ENCODE measurements at regions not wholly inside any gene's neighbourhood (a gene's known extent, or its start where the extent isn't known, plus 50 kb on each side); places are given as distances from the start of the nearest gene placed in this dataset.

DNA sequence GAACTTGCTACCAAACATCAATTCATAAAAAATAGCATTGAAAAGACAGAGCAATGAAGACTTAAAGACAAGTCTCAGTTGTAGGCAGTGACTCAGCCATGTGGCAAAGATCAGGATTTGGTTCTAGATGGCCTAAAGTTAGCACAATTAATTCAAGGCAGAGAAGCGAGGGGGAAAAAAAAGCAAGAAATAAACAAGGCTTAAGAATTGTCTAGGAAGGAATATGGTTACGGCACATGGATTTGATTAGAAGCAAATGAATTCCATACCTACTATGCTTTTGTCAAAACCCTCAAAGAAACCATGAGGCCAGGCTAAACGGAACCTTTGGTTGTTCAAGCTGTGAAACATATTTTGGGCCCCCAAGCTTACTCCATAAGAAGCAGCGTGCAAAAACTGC is 362.2 kb upstream of the KCNH7 start:
- Mint-ChIP-seq H3K4me1 (no peaks in the 10 kb centered on the region), H3K27me3 (no peaks in the 10 kb centered on the region), H3K36me3 (no peaks in the 10 kb centered on the region), H3K9me3 (ENCODE audit: low read depth) (no peaks in the 10 kb centered on the region), H3K4me3 (no peak overlapping the region), H3K27ac (no peak overlapping the region)
- ATAC-seq (no peak), DNase-seq (no peak)
- CTCF ChIA-PET, result no interaction called here

DNA sequence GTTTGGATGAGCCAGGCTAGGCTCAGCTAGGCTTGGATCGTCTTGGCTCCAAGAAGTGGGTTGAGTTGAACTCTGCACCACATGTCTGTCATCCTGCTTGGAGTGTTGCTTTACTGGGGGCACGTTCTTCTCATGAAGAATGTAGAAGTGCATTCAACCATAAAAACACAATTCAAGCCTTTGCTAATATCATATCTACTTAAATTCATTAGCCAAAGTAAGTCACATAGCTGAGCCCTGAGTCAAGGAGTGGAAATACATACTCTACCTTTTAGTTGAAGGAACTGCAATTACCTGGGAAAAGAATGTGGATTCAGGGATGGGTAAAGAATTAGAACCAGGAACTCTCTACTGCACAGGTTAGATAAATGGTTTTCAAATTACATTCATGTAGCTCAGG is 360.4 kb upstream of the KCNH7 start:
- no peaks in the 10 kb centered on the region for H3K9me3 Mint-ChIP-seq (ENCODE audit: low read depth)
- no peak overlapping the region for H3K4me3 Mint-ChIP-seq
- no peaks in the 10 kb centered on the region for H3K4me1 Mint-ChIP-seq
- no peaks in the 10 kb centered on the region for H3K36me3 Mint-ChIP-seq
- no peak for ATAC-seq
- no peaks in the 10 kb centered on the region for H3K27me3 Mint-ChIP-seq
- no peak overlapping the region for H3K27ac Mint-ChIP-seq
- CTCF ChIA-PET, result no interaction called here
- no peak for DNase-seq

DNA sequence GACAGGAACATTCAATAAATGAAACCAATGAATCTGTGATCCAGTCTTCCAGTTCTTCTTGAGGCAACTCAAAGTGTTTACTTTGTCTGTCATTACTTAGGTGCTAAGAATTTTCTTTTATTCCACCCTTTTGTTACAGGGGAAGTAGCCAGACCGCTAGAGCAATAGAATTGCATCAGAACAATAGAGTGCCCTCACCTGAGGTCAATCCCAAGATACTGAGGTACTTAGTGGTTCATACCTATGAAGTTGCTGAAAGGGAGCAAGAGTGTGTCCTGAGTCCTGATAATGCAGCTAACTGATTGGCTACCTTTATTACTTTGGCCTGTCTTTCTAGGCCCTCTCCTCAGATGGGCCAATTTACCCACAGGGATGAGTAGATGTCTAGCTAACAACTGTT is 359.4 kb upstream of the KCNH7 start:
- H3K4me3 Mint-ChIP-seq, result no peak overlapping the region

DNA sequence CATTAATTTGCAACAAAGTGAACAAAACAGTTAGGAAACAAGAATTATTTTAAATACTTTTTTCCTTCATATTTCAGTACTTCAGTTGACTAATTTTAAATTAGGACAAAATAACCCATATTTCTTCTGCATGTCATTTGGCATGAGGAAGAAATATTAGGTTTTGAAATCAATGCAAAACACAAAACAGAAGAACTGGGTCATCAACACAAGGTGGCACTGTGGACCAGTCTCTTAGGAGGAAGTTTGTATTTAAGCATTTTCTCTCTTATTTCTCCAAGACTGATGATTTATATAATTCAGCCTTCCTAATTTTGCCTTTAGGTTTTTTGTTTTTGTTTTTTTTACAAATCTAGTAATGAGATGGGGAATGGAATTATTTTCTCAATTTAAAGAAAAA is 352.8 kb upstream of the KCNH7 start:
- H3K4me1 Mint-ChIP-seq, result no peaks in the 10 kb centered on the region
- CTCF ChIA-PET, result no interaction called here

More for the DNA sequence above, 359.4 kb upstream of the KCNH7 start:
- no peak overlapping the region for H3K27ac Mint-ChIP-seq
- no peaks in the 10 kb centered on the region for H3K9me3 Mint-ChIP-seq (ENCODE audit: low read depth)
- ATAC-seq (no peak), DNase-seq (no peak)
- H3K27me3 Mint-ChIP-seq, result no peaks in the 10 kb centered on the region
- CTCF ChIA-PET, result no interaction called here
- no peaks in the 10 kb centered on the region for H3K36me3 Mint-ChIP-seq
- H3K4me1 Mint-ChIP-seq, result no peaks in the 10 kb centered on the region

DNA sequence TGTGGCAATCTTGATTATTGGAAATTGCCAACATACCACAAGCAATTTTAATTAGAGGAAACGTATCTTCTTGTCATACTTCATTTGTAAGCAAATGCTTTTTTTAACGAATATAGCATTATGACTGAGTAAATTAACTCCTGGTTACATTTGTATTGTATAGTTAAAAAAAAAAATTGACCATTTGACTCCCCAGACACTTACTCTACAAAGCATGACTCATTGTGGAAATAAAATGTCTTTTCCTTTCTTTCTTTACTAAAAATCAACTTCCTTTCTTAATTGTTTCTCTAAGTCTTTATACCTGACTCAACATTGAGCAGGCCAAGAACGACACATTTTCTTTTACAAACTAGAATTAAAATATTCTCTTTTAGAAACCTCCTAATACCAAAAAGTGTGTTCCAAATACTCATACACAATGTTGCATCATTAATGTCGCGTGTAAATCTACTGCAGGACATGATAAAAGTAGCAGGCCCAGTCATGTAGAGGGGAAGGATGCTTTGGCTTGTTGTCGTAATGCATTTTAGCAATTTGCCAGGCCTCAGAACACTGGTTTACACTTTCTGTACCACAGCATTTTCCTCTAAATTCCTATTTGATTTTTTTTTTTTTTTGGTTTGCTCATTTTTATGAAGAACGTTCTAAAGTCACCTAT is 349.6 kb upstream of the KCNH7 start:
- CTCF ChIA-PET, result no interaction called here
- no peak overlapping the region for H3K27ac Mint-ChIP-seq
- no peak overlapping the region for H3K4me3 Mint-ChIP-seq
- ATAC-seq (no peak), DNase-seq (no peak)
- H3K27me3 Mint-ChIP-seq, result no peaks in the 10 kb centered on the region
- no peaks in the 10 kb centered on the region for H3K36me3 Mint-ChIP-seq
- H3K9me3 Mint-ChIP-seq (ENCODE audit: low read depth), result no peaks in the 10 kb centered on the region
- H3K4me1 Mint-ChIP-seq, result no peaks in the 10 kb centered on the region

More for the DNA sequence above, 352.8 kb upstream of the KCNH7 start:
- DNase-seq, result no peak
- Mint-ChIP-seq H3K4me3 (no peak overlapping the region), H3K36me3 (no peaks in the 10 kb centered on the region), H3K27ac (no peak overlapping the region), H3K27me3 (no peaks in the 10 kb centered on the region), H3K9me3 (ENCODE audit: low read depth) (no peaks in the 10 kb centered on the region)
- no peak for ATAC-seq

DNA sequence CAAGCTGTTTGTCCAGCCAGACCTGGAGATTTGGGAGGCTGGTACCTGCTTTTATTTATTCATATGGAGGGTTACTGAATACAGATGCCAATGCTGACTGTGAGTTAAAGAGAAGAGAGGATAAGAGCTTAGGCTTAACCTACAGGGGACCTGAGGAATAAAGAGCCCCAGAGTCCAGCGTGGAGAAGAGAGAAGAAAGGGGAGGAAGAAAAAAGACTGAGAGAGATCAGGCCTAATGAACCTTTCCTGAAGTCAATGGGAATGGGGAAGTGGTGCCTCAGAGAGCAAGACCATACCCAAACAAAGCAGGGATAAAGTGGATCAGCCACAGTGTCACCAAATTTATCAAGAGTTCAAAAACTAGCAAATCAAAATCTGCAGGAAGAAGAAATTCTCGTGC is 348.6 kb upstream of the KCNH7 start:
- DNase-seq, result no peak
- no peaks in the 10 kb centered on the region for H3K4me1 Mint-ChIP-seq
- H3K36me3 Mint-ChIP-seq, result no peaks in the 10 kb centered on the region
- H3K4me3 Mint-ChIP-seq, result no peak overlapping the region
- CTCF ChIA-PET, result no interaction called here
- H3K27ac Mint-ChIP-seq, result no peak overlapping the region
- ATAC-seq, result no peak
- H3K27me3 Mint-ChIP-seq, result no peaks in the 10 kb centered on the region
- no peaks in the 10 kb centered on the region for H3K9me3 Mint-ChIP-seq (ENCODE audit: low read depth)

DNA sequence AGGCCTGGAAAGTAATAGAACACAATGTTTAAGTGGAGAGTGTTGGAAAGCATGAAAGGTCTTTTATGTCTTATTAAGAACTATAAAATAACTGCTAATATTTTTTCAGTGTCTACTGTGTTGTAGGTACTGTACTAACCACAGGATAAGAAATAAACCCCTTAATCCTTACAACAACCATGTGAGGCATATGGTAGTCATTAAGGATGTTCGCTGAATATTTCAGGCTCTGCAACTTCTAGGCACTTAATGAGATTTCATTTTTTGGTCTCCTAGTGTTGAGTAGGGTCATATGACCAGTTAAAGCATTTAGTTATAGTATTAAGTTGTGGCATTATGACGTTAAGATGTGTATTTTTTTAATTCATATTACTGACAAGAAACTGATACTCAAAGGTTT is 346.6 kb upstream of the KCNH7 start:
- CTCF ChIA-PET, result no interaction called here
- no peak for DNase-seq
- H3K4me1 Mint-ChIP-seq, result no peaks in the 10 kb centered on the region
- no peaks in the 10 kb centered on the region for H3K36me3 Mint-ChIP-seq
- no peaks in the 10 kb centered on the region for H3K9me3 Mint-ChIP-seq (ENCODE audit: low read depth)
- ATAC-seq, result no peak
- no peaks in the 10 kb centered on the region for H3K27me3 Mint-ChIP-seq
- no peak overlapping the region for H3K27ac Mint-ChIP-seq
- H3K4me3 Mint-ChIP-seq, result no peak overlapping the region

DNA sequence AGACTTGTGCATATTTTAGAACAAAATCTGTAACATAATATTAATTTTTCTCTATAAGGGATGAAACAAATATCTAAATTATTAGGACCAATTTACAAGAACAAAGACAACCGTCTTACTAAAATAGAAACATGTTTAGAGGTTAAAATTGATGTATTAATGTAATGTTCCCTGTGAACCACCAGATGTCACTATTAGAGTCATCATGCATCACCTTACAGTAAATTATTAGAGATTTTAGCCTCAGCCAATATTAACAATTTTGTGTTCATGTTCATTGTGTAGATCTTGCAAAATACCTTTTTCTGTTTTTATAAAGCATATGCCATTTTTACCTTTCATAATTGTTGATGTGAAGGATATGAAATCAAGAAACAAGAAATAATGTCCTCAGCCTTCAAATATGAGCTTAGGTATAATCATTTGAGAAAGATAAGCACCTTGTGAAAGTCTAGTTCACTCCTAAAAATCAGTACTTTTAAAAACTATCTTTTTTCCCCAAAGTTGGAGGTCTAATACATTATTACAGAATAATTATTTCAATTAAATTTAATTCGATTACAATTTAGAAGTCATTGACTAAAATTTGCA is 344.3 kb upstream of the KCNH7 start:
- no peaks in the 10 kb centered on the region for H3K9me3 Mint-ChIP-seq (ENCODE audit: low read depth)
- no peaks in the 10 kb centered on the region for H3K4me1 Mint-ChIP-seq
- no peak for DNase-seq
- no peaks in the 10 kb centered on the region for H3K36me3 Mint-ChIP-seq
- no peak overlapping the region for H3K4me3 Mint-ChIP-seq
- no peak for ATAC-seq
- CTCF ChIA-PET, result interaction anchor here (0.7 to 1.5 kb wide), 2 partner anchors 9 to 15 kb away, joined by 3 to 4 read pairs; no protein-coding TSS in a partner anchor
- H3K27ac Mint-ChIP-seq, result no peak overlapping the region
- H3K27me3 Mint-ChIP-seq, result no peaks in the 10 kb centered on the region

DNA sequence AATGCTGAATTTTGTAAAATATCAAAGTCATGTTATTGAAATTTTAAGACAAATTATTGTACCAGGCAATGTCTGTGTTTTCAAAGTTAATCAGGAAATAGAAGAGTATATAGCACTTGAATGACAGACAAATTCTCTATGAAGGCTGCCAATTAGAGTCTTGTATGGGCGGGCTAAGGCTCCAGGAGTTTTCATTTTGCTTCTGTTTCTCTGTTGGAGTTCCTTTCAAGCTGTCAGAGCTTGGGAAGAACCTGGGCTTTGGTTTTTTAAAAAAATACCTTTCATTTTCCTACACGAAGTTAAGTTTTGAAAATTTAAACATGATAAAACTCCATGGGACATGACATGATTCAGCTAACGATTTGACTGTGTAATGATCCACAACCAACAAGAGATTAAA is 339.0 kb upstream of the KCNH7 start:
- no peak for ATAC-seq
- Mint-ChIP-seq H3K36me3 (no peaks in the 10 kb centered on the region), H3K9me3 (ENCODE audit: low read depth) (no peaks in the 10 kb centered on the region), H3K27me3 (no peaks in the 10 kb centered on the region), H3K27ac (no peak overlapping the region), H3K4me3 (no peak overlapping the region), H3K4me1 (no peaks in the 10 kb centered on the region)
- CTCF ChIA-PET, result no interaction called here
- DNase-seq, result no peak

DNA sequence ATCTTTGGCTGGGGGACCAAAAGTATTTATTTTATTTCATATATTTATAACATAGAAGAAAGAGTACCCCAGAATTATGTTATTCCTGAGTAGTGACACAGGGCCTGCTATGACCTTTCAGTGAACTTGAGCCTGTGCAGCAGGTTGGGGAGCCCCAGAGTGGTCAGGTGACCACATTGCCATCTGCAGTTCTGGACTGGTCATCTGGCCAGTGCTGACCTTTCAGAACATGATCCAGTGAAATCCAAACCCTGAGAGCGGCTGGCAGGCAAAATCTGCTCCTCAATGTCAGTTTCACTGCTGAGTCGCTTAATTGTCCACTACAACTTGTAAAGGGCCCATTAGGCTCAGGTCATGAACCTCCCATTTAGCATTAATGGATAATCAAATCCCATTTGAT is 336.7 kb upstream of the KCNH7 start:
- ATAC-seq, result no peak
- Mint-ChIP-seq H3K36me3 (no peaks in the 10 kb centered on the region), H3K27ac (no peak overlapping the region), H3K4me3 (no peak overlapping the region), H3K9me3 (ENCODE audit: low read depth) (no peaks in the 10 kb centered on the region), H3K4me1 (no peaks in the 10 kb centered on the region), H3K27me3 (no peaks in the 10 kb centered on the region)
- DNase-seq, result no peak
- CTCF ChIA-PET, result no interaction called here

DNA sequence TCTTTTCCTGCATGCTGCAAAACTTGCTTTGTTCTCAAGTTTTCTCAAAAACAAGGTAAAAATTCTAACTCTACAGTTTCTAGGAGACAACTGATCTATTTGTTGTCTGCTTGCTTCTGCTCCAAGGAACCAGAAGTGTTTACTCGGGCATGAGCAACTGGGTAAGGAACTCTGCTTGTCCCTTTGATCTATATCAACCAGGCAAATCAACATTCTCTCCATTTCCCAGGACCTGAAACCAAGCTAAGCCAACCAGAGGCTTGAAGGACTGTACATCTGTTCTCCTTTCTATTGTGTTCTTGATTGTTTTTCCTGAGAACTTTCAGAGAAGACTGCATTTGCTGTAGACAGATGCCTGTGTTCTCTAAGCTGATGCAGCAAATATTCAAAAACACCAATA is 335.0 kb upstream of the KCNH7 start:
- Mint-ChIP-seq H3K27me3 (no peaks in the 10 kb centered on the region), H3K9me3 (ENCODE audit: low read depth) (no peaks in the 10 kb centered on the region), H3K36me3 (no peaks in the 10 kb centered on the region), H3K4me3 (no peak overlapping the region), H3K27ac (no peak overlapping the region), H3K4me1 (no peaks in the 10 kb centered on the region)
- CTCF ChIA-PET, result interaction anchor here (1.0 kb wide), 1 partner anchor 10 kb away, joined by 3 read pairs; no protein-coding TSS in a partner anchor
- no peak for ATAC-seq
- no peak for DNase-seq

DNA sequence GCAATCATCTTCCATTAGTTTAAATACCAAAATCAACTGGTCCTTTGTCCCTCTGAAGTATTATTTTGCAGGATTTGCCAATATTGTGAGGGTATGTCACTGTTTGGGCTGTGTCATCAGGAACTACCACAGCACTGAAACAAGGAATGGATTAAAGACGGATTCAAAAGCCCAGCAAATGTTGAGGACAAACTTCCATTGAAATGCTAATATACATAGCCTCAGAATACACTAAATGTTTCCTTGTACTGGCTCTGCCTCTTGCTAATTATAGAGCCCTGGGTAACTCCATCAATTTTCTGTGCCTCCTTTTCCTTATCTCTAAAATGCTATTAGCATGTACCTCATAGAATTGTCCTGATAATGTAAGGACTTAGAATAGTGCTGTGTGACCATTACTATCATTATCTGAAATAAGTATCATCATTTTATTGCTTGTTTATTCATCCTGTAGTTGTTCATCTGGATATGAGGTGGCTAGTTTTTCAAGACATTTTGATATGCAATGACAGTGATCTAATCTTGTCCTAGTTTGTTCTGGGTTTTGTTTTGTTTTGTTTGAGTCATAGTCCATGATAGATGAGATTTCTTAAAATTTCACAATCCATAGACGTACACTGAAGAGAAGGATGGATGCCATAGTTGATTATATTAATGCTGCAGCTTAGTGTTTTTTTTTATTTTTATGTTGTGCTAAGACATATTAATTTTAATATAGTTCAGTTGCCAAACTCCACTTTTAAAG is 333.4 kb upstream of the KCNH7 start:
- CTCF ChIA-PET, result no interaction called here
- DNase-seq, result no peak
- Mint-ChIP-seq H3K9me3 (ENCODE audit: low read depth) (no peaks in the 10 kb centered on the region), H3K4me3 (no peak overlapping the region), H3K27me3 (no peaks in the 10 kb centered on the region), H3K4me1 (no peaks in the 10 kb centered on the region), H3K36me3 (no peaks in the 10 kb centered on the region), H3K27ac (no peak overlapping the region)
- no peak for ATAC-seq

DNA sequence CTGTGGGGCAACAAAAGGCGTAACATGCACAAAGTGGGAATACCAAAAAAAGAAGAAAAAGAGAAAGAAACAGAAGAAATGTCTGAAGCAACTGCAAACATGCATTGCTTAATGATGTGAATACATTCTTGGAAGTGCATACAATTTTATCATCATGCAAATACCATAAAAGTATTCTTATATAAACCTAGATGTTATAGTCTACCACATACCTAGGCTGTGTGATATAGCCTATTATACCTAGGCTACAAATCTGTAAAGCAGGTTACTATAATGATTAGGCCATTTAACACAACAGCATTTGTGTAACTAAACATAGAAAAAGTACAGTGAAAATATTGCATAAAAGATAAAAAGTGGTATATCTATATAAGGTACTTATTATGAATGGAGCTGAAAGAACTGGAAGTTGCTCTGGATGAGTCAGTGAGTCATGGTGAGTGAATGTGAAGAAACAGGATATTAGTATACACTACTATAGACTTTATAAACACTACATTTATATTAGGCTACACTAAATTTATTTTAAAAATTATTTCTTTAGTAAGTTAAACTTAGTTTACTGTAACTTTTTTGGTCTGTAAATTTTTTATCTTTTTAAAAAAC is 319.4 kb upstream of the KCNH7 start:
- ATAC-seq, result no peak
- Mint-ChIP-seq H3K9me3 (ENCODE audit: low read depth) (no peaks in the 10 kb centered on the region), H3K4me3 (no peak overlapping the region), H3K27me3 (no peaks in the 10 kb centered on the region), H3K27ac (no peak overlapping the region), H3K4me1 (no peaks in the 10 kb centered on the region), H3K36me3 (no peaks in the 10 kb centered on the region)
- no peak for DNase-seq
- CTCF ChIA-PET, result no interaction called here

DNA sequence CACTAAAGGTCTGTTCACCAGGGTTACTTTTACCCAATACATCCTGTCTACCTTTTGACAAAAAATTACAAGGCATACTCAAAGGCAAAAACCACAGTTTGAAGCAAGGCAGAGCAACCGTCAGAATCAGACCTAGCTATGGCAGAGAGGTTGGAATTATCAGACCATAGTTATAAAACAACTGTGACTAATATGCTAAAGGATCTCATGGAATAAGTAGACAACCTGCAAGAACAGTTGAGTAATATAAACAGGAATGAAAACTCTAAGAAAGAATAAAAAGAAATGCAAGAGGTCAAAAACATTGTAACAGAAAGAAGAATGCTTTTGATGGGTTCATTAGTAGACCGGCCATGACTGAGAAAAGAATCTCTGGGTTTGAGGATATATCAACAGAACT is 318.8 kb upstream of the KCNH7 start:
- CTCF ChIA-PET, result no interaction called here
- no peak overlapping the region for H3K4me3 Mint-ChIP-seq
- no peaks in the 10 kb centered on the region for H3K9me3 Mint-ChIP-seq (ENCODE audit: low read depth)
- H3K27me3 Mint-ChIP-seq, result no peaks in the 10 kb centered on the region
- no peak overlapping the region for H3K27ac Mint-ChIP-seq
- H3K36me3 Mint-ChIP-seq, result no peaks in the 10 kb centered on the region
- DNase-seq, result no peak
- H3K4me1 Mint-ChIP-seq, result no peaks in the 10 kb centered on the region
- ATAC-seq, result no peak

Measured in activated CD8-positive, alpha-beta memory T cell treated with anti-CD3 and anti-CD28 coated beads, Interleukin-2, amount 10 ng/mL, durations not matched to agents 7 days and 5 days (primary cell).